ENCODE measurements at regions not wholly inside any gene's neighbourhood (a gene's known extent, or its start where the extent isn't known, plus 50 kb on each side); places are given as distances from the start of the nearest gene placed in this dataset.
A peak's percentile ranks its signal among the peaks of the same experiment; 100 is the strongest.

DNA sequence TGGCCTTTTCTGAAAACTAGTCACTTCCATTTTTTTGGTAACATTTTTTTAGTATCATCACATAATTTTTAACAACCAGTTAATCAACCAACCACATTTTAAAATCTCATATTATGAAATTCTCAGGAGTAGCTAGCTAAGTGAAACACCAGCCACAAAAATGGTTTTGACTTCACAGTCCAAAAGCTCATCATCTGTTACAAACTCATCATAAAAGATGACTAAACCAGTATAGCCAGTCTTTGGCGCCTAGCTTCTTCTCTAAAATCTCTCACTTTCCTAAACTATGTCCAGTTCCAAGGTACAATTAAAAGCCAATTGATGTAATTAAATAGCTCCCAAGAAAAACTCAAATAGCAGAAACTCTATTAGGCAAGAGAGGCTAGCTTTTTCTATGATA, 88.2 kb upstream of the ZNF385D start:
- DNase-seq, result no peak
- H3K4me3 Mint-ChIP-seq (ENCODE audit: low read depth, unreplicated experiment), result no peak overlapping the region
- peaks cover 6% of the 10 kb centered on the region for H3K4me1 Mint-ChIP-seq (ENCODE audit: low read depth, unreplicated experiment)
- no peaks in the 10 kb centered on the region for H3K27me3 Mint-ChIP-seq (ENCODE audit: unreplicated experiment)
- H3K27ac Mint-ChIP-seq (ENCODE audit: unreplicated experiment), result no peak overlapping the region
- no peak for TF ChIP-seq CTCF (IDR thresholded peaks at IDR 0.05; ENCODE audit: unreplicated experiment)
- H3K9me3 Mint-ChIP-seq (ENCODE audit: low read depth, unreplicated experiment), result no peaks in the 10 kb centered on the region
- no TSS peak for BruUV-seq (replicated peaks)
- intact Hi-C loops (cut with micrococcal nuclease; ENCODE audit: unreplicated experiment), result no loop called here
- no peaks in the 10 kb centered on the region for H3K36me3 Mint-ChIP-seq (ENCODE audit: insufficient read depth, unreplicated experiment)
- CTCF ChIA-PET, result no interaction called here

DNA sequence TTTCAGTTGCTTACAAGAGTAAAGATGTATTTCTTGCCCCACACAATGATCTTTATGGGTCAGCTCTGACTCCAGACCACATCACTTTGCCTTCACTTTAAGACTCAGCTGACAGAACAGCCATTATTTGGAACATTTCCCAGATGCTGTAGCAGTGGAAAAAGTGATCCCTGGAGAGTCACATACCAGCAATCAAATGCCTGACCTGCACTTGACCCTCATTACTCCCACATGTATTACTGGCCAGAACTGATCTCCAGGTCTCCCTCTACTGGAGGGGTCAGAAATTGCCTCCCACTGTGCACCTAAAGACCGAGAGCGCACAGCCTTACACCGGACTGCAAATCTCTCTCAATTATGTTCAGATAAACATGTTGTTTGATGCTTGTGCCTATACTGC, 88.6 kb upstream of the ZNF385D start:
- BruUV-seq (replicated peaks), result no TSS peak

DNA sequence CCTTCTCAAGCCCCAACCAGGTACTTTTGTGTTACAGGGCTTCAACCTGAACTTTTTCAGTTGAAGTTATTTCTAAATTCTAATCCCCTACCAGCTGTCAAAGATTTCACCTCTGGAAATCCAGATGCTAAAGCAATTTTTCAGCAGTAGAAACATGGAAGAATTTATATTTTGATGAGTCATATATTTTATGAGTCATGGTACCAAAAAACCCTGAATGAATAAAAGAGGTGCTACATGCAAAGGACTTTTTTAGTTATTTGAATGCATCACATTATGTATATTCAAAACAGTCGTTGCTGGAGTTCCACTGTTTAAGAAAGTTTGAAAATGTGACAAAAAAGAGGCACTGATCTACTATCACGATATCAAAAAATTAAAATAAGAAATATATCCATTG, 96.0 kb upstream of the ZNF385D start:
- Mint-ChIP-seq H3K4me1 (ENCODE audit: low read depth, unreplicated experiment) (no peaks in the 10 kb centered on the region), H3K27me3 (ENCODE audit: unreplicated experiment) (no peaks in the 10 kb centered on the region), H3K9me3 (ENCODE audit: low read depth, unreplicated experiment) (no peaks in the 10 kb centered on the region), H3K27ac (ENCODE audit: unreplicated experiment) (no peak overlapping the region), H3K36me3 (ENCODE audit: insufficient read depth, unreplicated experiment) (no peaks in the 10 kb centered on the region), H3K4me3 (ENCODE audit: low read depth, unreplicated experiment) (no peak overlapping the region)
- intact Hi-C loops (cut with micrococcal nuclease; ENCODE audit: unreplicated experiment), result no loop called here
- no peak for TF ChIP-seq CTCF (IDR thresholded peaks at IDR 0.05; ENCODE audit: unreplicated experiment)
- BruUV-seq (replicated peaks), result no TSS peak
- no peak for DNase-seq
- CTCF ChIA-PET, result no interaction called here

More for the DNA sequence above, 88.6 kb upstream of the ZNF385D start:
- Mint-ChIP-seq H3K4me1 (ENCODE audit: low read depth, unreplicated experiment) (peaks cover 6% of the 10 kb centered on the region), H3K27me3 (ENCODE audit: unreplicated experiment) (no peaks in the 10 kb centered on the region), H3K27ac (ENCODE audit: unreplicated experiment) (no peak overlapping the region), H3K36me3 (ENCODE audit: insufficient read depth, unreplicated experiment) (no peaks in the 10 kb centered on the region), H3K9me3 (ENCODE audit: low read depth, unreplicated experiment) (no peaks in the 10 kb centered on the region), H3K4me3 (ENCODE audit: low read depth, unreplicated experiment) (no peak overlapping the region)
- intact Hi-C loops (cut with micrococcal nuclease; ENCODE audit: unreplicated experiment), result no loop called here
- DNase-seq, result peak; percentile 39
- CTCF ChIA-PET, result no interaction called here
- TF ChIP-seq CTCF (IDR thresholded peaks at IDR 0.05; ENCODE audit: unreplicated experiment), result no peak

DNA sequence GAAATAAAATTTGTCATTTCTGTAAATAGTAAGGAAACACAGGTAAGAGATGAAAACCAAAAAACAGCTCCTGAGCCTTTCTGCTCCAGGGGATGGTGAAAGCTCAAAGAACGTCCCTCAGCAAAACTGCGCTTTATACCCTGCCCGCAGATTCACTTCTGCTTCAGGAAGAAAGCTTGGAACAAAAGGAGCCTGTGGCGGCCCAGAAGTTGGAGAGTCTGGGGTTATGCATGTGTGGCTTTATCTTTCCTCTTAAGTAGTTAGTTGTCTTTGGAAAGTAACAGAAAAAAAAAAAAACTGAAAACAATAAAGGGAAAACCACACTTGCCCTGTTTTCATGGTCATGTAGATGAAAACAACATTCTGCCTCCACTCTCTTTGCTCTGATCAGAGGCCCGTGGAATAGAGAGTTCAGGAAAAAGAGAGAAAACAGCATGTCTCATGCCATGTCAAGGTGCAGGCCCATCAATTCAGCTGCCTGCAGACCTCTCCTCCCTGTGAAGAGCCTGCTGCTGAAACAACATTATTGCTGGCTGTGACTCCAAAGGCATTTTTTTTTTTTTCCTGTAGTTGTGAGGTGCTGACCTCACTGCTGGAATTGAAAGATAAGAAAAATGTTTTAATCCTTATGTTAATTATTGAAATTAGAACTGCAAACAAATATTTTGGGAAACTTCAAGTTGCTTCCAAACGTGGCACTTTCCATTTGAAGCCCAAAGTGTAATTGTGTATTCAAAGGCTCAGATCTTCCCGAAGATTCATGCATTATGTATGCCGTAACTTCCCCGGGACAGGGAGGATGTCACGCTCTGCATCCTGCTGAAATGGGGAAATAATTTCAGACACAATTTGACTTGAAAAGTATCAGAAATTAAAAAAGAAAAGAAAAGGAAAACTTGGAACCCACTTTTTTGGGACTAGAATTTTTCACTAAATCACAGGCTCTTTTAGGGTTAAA, 108.4 kb upstream of the ZNF385D start:
- Mint-ChIP-seq H3K4me1 (ENCODE audit: low read depth, unreplicated experiment) (no peaks in the 10 kb centered on the region), H3K4me3 (ENCODE audit: low read depth, unreplicated experiment) (no peak overlapping the region), H3K9me3 (ENCODE audit: low read depth, unreplicated experiment) (no peaks in the 10 kb centered on the region), H3K36me3 (ENCODE audit: insufficient read depth, unreplicated experiment) (no peaks in the 10 kb centered on the region), H3K27me3 (ENCODE audit: unreplicated experiment) (no peaks in the 10 kb centered on the region), H3K27ac (ENCODE audit: unreplicated experiment) (no peak overlapping the region)
- TF ChIP-seq CTCF (IDR thresholded peaks at IDR 0.05; ENCODE audit: unreplicated experiment), result no peak
- intact Hi-C loops (cut with micrococcal nuclease; ENCODE audit: unreplicated experiment), result no loop called here
- CTCF ChIA-PET, result no interaction called here
- BruUV-seq (replicated peaks), result no TSS peak
- no peak for DNase-seq

Data from Calu3 (cell line).